ENCODE measurements at regions not wholly inside any gene's neighbourhood (a gene's known extent, or its start where the extent isn't known, plus 50 kb on each side); places are given as distances from the start of the nearest gene placed in this dataset.

- no peak for TF ChIP-seq CTCF (IDR thresholded peaks at IDR 0.05)
- TF ChIP-seq EZH2phosphoT487 (IDR thresholded peaks at IDR 0.05): no peak
- TF ChIP-seq EZH2 (IDR thresholded peaks at IDR 0.05): no peak
Measured at GRCh38 chr2:215210082-215210481, 71.7 kb upstream of the ABCA12 start.

Measured in neural progenitor cell (in vitro differentiated cells).